Dermis blood vessel endothelial cell (primary cell): ENCODE measurements at regions not wholly inside any gene's neighbourhood (a gene's known extent, or its start where the extent isn't known, plus 50 kb on each side); places are given as distances from the start of the nearest gene placed in this dataset.
"Not testable (repeated sequence)": the region's sequence is repeated elsewhere in the genome, so short reads cannot be mapped to it uniquely, and the experiment has no call there.

Source experiments
- DNase-seq: peaks from one replicate; pipeline ENCODE4 v3.0.0; 2010

- not testable (repeated sequence) for DNase-seq
Measured at GRCh38 chr2:166743482-166743881, 144.8 kb upstream of the XIRP2 start.

DNA sequence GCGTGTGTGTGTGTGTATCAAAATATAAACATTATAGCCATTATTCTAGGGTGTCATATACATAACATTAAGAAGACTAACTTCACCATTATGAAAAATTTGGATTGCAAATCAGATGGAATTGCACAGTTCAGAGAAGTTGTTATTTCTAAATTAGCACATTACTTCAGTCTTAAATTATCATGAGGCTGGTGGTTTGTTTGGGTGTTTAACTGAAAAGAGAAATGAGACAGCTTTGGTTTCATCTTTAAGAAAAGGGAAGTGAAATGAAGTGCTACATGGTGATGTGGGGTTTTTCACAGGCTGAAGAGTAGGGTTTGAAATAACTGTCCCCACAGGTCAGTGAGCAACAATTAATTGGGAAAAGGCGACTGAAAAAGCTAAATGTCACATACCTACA, 161.2 kb upstream of the XIRP2 start:
- no peak for DNase-seq

DNA sequence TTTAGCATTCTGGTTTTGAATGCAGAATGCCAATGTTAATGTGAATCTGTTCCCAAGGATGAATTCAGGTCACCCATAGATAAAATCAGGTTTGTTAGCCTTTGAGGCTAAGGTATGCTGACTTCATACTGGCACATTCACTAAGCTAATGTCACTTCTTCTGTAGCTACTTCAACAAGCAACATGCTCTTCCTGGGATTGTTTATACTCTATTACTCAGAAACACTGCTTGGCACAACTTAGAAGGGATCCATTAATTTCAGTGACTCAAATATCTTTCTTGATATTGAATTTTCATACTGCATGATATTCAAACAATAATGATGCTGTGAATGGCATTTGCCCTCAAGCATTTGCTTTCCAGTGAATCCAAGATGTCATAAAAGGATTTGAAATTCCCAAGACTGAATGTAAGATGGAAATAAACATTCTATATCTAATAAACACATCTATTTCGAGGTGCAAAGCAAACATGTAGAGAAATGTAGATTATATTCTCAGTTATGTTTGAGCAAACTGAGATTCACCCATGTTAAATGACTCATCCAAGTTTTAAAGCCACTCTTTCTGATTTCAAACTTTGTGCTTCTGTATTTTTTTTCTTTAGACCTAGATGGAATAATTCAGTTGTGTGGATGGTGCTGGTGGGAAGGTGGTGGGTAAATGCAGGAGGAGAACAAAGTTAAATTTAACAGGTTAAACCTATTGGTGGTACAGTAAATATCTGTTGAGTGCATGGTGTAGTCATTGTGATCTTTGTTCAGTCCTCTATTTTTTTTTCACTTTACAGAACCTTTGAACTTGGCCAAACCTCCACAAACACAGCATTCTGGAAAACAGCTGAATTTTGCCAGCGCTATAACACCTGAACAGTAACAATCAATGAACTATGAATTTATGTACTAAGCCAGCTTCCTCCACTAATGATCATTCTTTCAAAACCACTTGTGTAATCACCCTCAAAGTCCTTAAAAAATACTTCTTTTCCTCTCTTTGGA, 162.1 kb upstream of the XIRP2 start:
- no peak for DNase-seq

- DNase-seq = no peak
Measured at GRCh38 chr2:166716968-166717367, 171.3 kb upstream of the XIRP2 start.

GRCh38 chr2:166700079-166700478, 188.2 kb upstream of the XIRP2 start:
- no peak for DNase-seq

GRCh38 chr2:166695154-166695553, 193.1 kb upstream of the XIRP2 start:
- no peak for DNase-seq

- DNase-seq = not testable (repeated sequence)
Measured at GRCh38 chr2:166686057-166686456, 192.0 kb upstream of the SCN7A start.

- no peak for DNase-seq
Measured at GRCh38 chr2:166677996-166678395, 183.9 kb upstream of the SCN7A start.

DNA sequence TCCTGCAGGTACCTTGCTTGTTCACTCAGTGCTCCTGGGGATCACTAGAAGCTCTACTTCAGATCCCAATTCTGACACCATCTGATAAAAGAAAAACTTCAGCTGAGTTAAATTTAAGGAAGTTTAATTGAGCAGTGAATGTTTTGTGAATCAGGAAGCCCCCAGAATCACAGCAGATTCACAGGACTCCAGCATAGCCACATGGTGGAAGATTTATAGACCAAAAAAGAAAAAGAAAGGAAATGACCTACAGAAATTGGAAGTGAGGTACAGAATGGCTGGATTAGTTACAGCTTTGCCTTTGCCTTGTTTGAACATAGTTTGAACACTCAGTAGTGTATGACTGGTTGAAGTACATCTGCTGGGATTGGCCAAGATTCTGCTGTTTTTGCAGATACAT, 182.7 kb upstream of the SCN7A start:
- no peak for DNase-seq

DNA sequence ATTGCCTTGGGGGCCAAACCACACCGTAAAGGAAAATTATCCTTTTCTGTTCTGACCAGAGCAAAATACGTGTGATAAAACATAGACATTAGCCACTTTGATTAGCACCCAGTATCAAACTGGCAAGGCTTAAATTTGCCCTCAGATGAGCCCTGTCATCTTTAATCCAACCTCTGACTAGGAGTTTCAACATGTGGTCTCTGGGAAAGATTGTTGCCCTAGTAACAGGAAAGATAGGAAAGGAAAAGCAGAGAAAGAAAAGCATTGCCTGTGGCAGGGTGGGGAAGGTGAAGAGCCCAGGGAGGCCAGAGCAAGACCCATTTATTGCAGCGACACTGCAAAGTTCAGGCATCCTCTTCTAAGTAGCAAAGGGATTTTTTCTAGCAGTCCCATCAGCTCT, 181.5 kb upstream of the SCN7A start:
- DNase-seq = no peak

DNA sequence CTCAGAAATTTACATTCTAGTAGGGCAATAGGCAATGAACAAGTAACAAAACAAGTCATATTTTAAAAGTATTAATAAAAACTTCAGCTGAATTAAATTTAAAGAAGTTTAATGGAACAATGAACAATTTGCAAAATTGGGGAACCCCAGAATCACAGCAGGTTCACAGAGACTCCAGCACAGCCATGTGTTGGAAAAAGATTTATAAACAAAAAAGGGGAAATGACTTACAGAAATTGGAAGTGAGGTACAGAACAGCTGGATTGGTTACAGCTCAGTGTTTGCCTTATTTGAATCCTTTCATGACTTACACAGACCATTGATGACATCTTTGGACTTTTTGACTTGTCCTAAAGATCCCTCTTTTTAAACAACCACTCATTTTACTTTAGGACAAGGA, 179.9 kb upstream of the SCN7A start:
- no peak for DNase-seq

DNA sequence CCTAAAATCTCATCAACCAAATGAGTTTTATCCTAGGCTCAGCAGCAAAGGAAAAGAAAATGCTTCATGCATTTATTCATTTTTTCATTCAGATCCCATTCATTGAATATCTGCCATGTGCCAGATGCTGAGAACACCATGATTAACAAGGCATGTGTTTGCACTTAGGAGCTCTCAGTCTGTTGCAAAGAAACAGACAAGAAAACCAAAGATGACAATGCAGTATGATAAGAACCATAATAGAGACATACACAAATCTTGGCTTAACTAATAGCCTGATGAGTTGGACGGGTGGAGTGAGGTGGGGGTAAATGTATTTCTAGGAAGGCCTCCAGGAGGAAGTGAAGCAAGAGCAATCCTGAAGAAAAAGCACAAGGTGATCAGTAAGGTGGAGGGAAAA, 177.8 kb upstream of the SCN7A start:
- DNase-seq = no peak

GRCh38 chr2:166671235-166671634, 177.2 kb upstream of the SCN7A start:
- DNase-seq = no peak

GRCh38 chr2:166665991-166666940, 172.2 kb upstream of the SCN7A start:
- no peak for DNase-seq

DNA sequence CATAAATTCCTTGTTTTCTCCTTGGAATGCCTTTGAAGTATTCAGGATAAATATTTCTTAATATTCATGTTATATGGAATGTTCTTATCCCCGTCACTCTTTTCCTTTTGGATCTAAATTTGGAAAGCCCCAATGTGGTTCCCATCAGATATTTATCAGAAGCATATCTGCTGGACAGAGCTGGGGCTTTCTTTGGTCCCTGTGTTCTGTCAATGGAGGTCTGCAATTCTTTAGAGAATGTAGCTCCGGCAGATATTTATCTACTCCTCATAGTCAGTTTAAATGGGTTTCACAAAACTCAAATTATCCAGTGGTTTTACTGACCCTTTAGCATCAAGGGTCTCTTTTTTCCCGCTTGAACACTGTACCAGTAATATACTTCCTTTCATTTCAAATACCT, 167.8 kb upstream of the SCN7A start:
- no peak for DNase-seq

- DNase-seq = no peak
Measured at GRCh38 chr2:166661391-166661790, 167.3 kb upstream of the SCN7A start.

DNA sequence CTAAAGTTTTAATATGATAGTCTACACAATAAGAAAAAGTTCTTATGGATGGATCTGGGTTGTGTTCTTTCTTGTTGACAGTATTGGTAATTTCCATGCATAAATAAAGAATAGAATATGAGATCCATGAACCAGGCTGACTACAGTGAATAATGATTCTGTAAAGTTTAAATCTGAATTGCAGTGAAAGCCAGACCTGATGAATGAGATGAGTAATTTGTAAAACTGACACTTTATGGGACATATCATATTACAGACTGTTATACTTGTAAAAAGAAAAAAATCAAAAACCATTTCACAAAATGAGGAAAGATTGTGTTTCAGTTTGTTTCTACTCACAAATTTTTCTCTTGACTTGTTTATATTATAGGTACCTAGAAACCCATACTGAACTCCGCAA, 164.9 kb upstream of the SCN7A start:
- no peak for DNase-seq

DNA sequence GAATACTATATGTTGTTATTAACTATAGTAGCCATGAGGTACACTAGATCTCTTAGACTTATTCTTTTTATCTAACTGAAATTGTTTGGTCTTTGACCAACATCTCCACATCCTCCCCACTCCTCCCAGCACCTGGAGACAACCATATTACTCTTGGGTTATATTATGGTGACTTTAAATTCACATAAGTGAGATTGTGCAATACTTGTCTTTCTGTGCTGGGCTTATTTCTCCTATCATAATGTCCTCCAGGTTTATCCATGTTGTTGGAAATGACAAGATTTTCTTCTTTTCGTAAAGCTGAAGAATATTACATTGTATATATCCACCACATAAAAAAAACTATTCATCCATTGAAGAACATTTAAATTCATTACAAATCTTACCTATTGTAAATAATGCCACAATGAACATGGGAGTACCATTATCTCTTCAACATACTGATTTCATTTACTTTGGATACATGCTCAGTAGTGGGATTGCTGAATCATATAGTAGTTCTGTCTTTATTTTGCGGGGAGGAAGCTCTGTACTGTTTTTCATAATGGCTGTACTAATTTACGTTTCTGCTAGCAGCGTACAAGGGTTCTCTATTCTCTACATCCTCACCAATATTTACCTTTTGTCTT, 159.2 kb upstream of the SCN7A start:
- DNase-seq = no peak

DNA sequence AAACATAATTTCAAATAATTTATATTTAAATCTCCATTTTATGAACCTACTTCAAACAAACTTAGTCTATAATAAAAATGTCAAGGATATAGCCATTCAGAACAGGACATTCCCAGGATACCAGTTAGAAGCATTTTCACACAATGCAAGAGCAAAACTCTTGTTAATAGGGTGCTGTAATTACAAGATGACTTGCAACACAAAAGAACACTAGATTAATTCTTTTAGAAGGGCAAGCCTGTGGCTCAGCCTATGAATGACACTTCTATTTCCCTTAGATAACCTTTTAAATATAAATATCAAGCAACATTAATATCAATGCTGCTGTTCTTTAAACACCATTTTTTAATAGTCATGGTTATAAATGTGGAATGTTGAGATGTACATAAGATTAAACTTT, 157.9 kb upstream of the SCN7A start:
- no peak for DNase-seq

GRCh38 chr2:166651080-166651675, 157.1 kb upstream of the SCN7A start:
- peak; percentile 5 for DNase-seq

- DNase-seq = no peak
Measured at GRCh38 chr2:166647935-166648334, 153.9 kb upstream of the SCN7A start.

GRCh38 chr2:166643980-166644379, 149.9 kb upstream of the SCN7A start:
- DNase-seq = no peak

DNA sequence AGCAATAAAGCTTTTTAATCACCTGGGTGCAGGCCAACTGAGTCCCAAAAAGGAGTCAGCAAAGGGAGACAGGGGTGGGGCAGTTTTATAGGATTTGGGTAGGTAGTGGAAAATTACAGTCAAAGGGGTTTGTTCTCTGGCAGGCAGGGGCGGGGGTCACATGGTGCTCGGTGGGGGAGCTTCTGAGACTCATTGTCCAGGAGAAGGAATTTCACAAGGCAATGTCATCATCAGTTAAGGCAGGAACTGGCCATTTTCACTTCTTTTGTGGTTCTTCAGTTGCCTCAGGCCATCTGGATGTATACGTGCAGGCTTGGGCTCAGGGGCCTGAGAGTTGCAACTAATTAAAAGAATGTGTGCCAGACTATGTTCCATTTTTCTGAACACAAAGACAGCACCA, 147.5 kb upstream of the SCN7A start:
- not testable (repeated sequence) for DNase-seq
